Panc1 (cell line): ENCODE measurements at regions not wholly inside any gene's neighbourhood (a gene's known extent, or its start where the extent isn't known, plus 50 kb on each side); places are given as distances from the start of the nearest gene placed in this dataset.

ENCODE experiments used
- ATAC-seq: fragments of 200-7000 bp; cut with Tn5 transposase; 2 replicates; pipeline ENCODE4 v1.9.1; 2020; ENCODE audit warnings: mild to moderate bottlenecking, moderate library complexity
- BruUV-seq: library from RNA; stranded (reverse); fragments of 400-500 nt; replicated peaks from 2 replicates; lab custom pipeline; 2021; lab: Mats Ljungman, UMichigan
- CTCF ChIA-PET: fragments of 300-600 bp; sonication (Branson Sonifier 250); formaldehyde crosslinking; loops from one replicate; lab custom pipeline; 2022; ENCODE audit warnings: antibody characterized with exemption; lab: Charles Lee
- POLR2A ChIA-PET: fragments of 300-600 bp; sonication (Branson Sonifier 250); formaldehyde crosslinking; loops from one replicate; lab custom pipeline; 2022; ENCODE audit warnings: antibody characterized with exemption; lab: Charles Lee
- DNase-seq: peaks from one replicate; pipeline ENCODE4 v3.0.0-alpha.2; 2010; ENCODE audit warnings: low read depth, low spot score
- H3K27ac ChIP-seq: 2 replicates; pipeline ENCODE4 v1.5.1; 2011; ENCODE audit warnings: mild to moderate bottlenecking, low read length, inconsistent platforms
- H3K27me3 ChIP-seq: fragments of 200-500 bp; sonication (Bioruptor generic); 2 replicates; pipeline ENCODE4 v1.6.0; 2014; ENCODE audit warnings: low read length, inconsistent platforms; ENCODE audit not compliant: control insufficient read depth, insufficient read depth
- H3K36me3 ChIP-seq: fragments of 200-500 bp; sonication (Bioruptor generic); 2 replicates; pipeline ENCODE4 v1.5.1; 2014; ENCODE audit warnings: inconsistent platforms, mild to moderate bottlenecking, low read length, moderate library complexity; ENCODE audit not compliant: control insufficient read depth, insufficient read depth
- H3K4me1 ChIP-seq: 2 replicates; pipeline ENCODE4 v1.5.1; 2011; ENCODE audit warnings: inconsistent platforms, mild to moderate bottlenecking, low read length, moderate library complexity; ENCODE audit not compliant: control insufficient read depth, insufficient read depth
- H3K4me3 ChIP-seq, 2 experiments: 2 replicates each; pipeline ENCODE4 v1.5.1; 2011 to 2012; ENCODE audit warnings: low read depth in 2 of 2, low read length in 2 of 2, mild to moderate bottlenecking in 2 of 2, inconsistent platforms in 1 of 2, moderate library complexity in 1 of 2
- H3K9me3 ChIP-seq: fragments of 200-500 bp; sonication (Bioruptor generic); 2 replicates; pipeline ENCODE4 v1.5.1; 2014; ENCODE audit warnings: low read depth, mild to moderate bottlenecking, inconsistent platforms, low read length, moderate library complexity; ENCODE audit not compliant: control insufficient read depth, insufficient read depth
- POLR2AphosphoS5 ChIP-seq: IDR thresholded peaks from 2 replicates; pipeline ENCODE4 v1.6.1; 2012; ENCODE audit warnings: mild to moderate bottlenecking, low read depth, low read length, moderate library complexity
- SIN3A ChIP-seq: IDR thresholded peaks from 2 replicates; pipeline ENCODE4 v1.6.1; 2012; ENCODE audit warnings: low read depth, mild to moderate bottlenecking, low read length, moderate library complexity, borderline replicate concordance; ENCODE audit not compliant: insufficient read depth
- TCF7L2 ChIP-seq: IDR thresholded peaks from 2 replicates; pipeline ENCODE4 v1.6.1; 2011; ENCODE audit warnings: mild to moderate bottlenecking, low read depth, low read length, inconsistent platforms
- in situ Hi-C: cut with HindIII; loops from 2 replicates; pipeline ENCODE4 v1.10.0; 2016; ENCODE audit warnings: low sequenced_read_pairs, low pct_unique_long_range_greater_than_20kb
- intact Hi-C: fragments of 100-400 bp; cut with micrococcal nuclease; formaldehyde crosslinking; loops from one replicate; pipeline ENCODE4 v1.10.0; 2022; ENCODE audit not compliant: unreplicated experiment
- TF ChIP-seq, protein P1 (sequence below), 2 experiments: IDR thresholded peaks; 2 replicates each; pipeline ENCODE4 v1.6.1; 2011 to 2012; ENCODE audit warnings: low read depth in 2 of 2, control low read depth in 1 of 2, low read length in 1 of 2, mild to moderate bottlenecking in 1 of 2, moderate library complexity in 1 of 2; ENCODE audit not compliant: insufficient read depth in 1 of 2
- TF ChIP-seq, protein P2 (sequence below): fragments of 450-650 bp; IDR thresholded peaks from 2 replicates; pipeline ENCODE4 v1.5.1; 2017; ENCODE audit warnings: mild to moderate bottlenecking

DNA sequence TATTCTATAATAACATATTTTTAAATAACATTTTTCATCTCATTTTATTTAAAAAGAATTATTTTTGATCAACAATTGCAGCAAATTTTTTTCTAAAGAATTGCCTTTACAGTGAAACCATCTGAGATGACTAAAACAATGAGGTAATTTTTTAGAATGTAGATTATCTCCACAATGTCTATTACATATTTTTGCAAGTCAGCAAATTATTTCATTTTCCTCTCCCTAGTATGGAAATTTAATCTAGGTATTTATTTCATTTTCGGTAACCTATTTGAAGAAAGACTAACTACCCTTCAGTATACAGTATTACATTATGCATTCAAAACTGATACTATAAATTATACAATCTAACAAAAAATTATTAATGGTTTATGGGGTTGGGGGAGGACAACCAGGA lies 213.2 kb upstream of the SP4 start:
- ChIA-PET POLR2A (interaction anchor here (0.5 kb wide), 1 partner anchor 442 kb away, joined by 4 read pairs; no protein-coding TSS in a partner anchor), CTCF (no interaction called here)
- no peaks in the 10 kb centered on the region for H3K27me3 ChIP-seq
- intact Hi-C loops: no loop called here
- no peak overlapping the region for H3K27ac ChIP-seq
- BruUV-seq: no TSS peak
- no peaks in the 10 kb centered on the region for H3K36me3 ChIP-seq
- TF ChIP-seq POLR2AphosphoS5 (no peak), TCF7L2 (no peak), SIN3A (no peak)
- TF ChIP-seq, protein P1, sequence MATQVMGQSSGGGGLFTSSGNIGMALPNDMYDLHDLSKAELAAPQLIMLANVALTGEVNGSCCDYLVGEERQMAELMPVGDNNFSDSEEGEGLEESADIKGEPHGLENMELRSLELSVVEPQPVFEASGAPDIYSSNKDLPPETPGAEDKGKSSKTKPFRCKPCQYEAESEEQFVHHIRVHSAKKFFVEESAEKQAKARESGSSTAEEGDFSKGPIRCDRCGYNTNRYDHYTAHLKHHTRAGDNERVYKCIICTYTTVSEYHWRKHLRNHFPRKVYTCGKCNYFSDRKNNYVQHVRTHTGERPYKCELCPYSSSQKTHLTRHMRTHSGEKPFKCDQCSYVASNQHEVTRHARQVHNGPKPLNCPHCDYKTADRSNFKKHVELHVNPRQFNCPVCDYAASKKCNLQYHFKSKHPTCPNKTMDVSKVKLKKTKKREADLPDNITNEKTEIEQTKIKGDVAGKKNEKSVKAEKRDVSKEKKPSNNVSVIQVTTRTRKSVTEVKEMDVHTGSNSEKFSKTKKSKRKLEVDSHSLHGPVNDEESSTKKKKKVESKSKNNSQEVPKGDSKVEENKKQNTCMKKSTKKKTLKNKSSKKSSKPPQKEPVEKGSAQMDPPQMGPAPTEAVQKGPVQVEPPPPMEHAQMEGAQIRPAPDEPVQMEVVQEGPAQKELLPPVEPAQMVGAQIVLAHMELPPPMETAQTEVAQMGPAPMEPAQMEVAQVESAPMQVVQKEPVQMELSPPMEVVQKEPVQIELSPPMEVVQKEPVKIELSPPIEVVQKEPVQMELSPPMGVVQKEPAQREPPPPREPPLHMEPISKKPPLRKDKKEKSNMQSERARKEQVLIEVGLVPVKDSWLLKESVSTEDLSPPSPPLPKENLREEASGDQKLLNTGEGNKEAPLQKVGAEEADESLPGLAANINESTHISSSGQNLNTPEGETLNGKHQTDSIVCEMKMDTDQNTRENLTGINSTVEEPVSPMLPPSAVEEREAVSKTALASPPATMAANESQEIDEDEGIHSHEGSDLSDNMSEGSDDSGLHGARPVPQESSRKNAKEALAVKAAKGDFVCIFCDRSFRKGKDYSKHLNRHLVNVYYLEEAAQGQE (IDR thresholded peaks at IDR 0.05; ENCODE audit: insufficient read depth in 1 of 2, low read depth in 2 of 2, low read length in 1 of 2): no peak
- TF ChIP-seq, protein P2, sequence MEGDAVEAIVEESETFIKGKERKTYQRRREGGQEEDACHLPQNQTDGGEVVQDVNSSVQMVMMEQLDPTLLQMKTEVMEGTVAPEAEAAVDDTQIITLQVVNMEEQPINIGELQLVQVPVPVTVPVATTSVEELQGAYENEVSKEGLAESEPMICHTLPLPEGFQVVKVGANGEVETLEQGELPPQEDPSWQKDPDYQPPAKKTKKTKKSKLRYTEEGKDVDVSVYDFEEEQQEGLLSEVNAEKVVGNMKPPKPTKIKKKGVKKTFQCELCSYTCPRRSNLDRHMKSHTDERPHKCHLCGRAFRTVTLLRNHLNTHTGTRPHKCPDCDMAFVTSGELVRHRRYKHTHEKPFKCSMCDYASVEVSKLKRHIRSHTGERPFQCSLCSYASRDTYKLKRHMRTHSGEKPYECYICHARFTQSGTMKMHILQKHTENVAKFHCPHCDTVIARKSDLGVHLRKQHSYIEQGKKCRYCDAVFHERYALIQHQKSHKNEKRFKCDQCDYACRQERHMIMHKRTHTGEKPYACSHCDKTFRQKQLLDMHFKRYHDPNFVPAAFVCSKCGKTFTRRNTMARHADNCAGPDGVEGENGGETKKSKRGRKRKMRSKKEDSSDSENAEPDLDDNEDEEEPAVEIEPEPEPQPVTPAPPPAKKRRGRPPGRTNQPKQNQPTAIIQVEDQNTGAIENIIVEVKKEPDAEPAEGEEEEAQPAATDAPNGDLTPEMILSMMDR: no peak
- no peaks in the 10 kb centered on the region for H3K4me1 ChIP-seq
- no peak overlapping the region for H3K4me3 ChIP-seq
- in situ Hi-C loops: no loop called here
- ATAC-seq (no peak), DNase-seq (no peak)
- no peaks in the 10 kb centered on the region for H3K9me3 ChIP-seq

DNA sequence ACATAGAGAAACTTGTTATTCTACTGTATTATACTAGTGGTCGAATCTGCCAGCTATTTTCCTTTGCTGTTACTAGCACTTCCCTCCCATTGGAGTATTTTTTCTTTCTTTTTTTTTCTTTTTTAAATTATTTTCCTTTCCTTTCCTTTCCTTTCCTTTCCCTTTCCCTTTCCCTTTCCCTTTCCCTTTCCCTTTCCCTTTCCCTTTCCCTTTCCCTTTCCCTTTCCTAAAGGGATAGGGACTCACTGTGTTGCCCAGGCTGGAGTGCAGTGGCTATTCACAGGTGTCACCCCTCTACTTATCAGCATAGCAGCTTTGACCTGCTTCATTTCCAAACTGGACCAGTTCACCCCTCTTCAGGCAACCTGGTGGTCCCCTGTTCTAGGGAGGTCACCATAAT lies 212.6 kb upstream of the SP4 start:
- Histone ChIP-seq H3K4me3 (no peak overlapping the region), H3K27ac (no peak overlapping the region), H3K36me3 (no peaks in the 10 kb centered on the region), H3K9me3 (no peaks in the 10 kb centered on the region), H3K27me3 (no peaks in the 10 kb centered on the region), H3K4me1 (no peaks in the 10 kb centered on the region)
- BruUV-seq: no TSS peak
- in situ Hi-C loops (no loop called here), intact Hi-C loops (no loop called here)
- DNase-seq (no peak), ATAC-seq (no peak)
- ChIA-PET POLR2A (interaction anchor here (0.5 kb wide), 1 partner anchor 443 kb away, joined by 4 read pairs; no protein-coding TSS in a partner anchor), CTCF (no interaction called here)
- no peak for TF ChIP-seq SIN3A
- no peak for TF ChIP-seq TCF7L2
- TF ChIP-seq, protein P1 (IDR thresholded peaks at IDR 0.05; ENCODE audit: insufficient read depth in 1 of 2, low read depth in 2 of 2, low read length in 1 of 2): no peak
- TF ChIP-seq, protein P2: no peak
- TF ChIP-seq POLR2AphosphoS5: no peak
